HG02840 (cell line): ENCODE measurements at regions not wholly inside any gene's neighbourhood (a gene's known extent, or its start where the extent isn't known, plus 50 kb on each side); places are given as distances from the start of the nearest gene placed in this dataset.
"Not testable (repeated sequence)": the region's sequence is repeated elsewhere in the genome, so short reads cannot be mapped to it uniquely, and the experiment has no call there.

Experiments used
- ATAC-seq: cut with Tn5 transposase; IDR thresholded peaks from one replicate; pipeline ENCODE4 v1.9.1; 2021; ENCODE audit warnings: mild to moderate bottlenecking, moderate library complexity, moderate number of reproducible peaks; ENCODE audit not compliant: unreplicated experiment, low FRiP score

DNA sequence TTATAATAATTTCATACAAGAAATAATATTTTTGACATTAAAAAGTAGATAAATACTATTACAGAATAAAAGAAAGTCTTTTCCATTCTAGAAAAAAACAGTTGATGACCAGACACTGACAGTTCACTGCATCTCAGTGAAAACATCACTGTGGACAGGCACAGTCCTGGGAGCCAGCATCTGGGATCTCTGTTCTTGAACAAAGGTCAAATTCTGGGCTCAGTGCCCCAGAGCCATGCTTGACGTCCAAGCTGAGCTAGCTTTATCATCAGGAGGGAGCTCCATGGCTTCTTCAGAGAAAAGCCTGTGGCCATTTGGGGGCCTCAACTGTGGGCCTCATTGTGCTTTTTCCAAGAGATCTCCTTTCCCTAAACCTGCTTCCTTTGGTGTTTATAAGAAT is 86.1 kb upstream of the SRD5A2 start:
- ATAC-seq: no peak

DNA sequence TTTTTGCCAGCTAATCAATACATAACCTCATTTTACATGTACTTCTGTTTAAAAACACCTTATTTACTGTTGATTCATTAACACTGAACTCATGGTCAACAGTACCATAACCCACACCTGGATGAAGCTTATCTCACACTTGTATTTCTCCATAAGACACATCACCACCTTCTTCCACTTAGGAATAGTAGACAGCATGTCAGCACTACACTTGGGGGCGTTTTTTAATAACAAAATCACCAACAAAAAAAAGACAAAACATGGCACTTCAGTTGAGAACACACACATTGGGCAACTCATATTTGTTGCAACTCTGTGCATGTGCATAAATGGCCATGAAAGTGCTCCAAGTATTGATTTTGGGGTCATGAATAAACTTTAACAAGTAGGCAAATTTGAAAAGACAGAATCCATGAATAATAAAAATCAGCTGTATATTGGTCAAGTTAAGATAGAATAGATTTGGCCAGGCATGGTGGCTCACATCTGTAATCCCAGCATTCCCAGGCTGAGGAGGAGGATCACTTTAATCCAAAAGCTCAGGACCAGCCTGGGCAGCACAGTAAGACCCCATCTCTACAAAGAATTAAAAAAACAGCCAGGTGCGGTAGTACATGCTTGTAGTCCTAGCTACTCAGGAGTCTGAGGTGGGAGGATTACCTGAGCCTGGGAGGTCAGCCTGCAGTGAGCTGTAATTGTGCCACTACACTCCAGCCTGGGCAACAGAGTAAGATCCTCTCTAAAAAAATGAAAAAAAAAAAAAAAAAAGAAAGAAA is 84.4 kb upstream of the SRD5A2 start:
- no peak for ATAC-seq

DNA sequence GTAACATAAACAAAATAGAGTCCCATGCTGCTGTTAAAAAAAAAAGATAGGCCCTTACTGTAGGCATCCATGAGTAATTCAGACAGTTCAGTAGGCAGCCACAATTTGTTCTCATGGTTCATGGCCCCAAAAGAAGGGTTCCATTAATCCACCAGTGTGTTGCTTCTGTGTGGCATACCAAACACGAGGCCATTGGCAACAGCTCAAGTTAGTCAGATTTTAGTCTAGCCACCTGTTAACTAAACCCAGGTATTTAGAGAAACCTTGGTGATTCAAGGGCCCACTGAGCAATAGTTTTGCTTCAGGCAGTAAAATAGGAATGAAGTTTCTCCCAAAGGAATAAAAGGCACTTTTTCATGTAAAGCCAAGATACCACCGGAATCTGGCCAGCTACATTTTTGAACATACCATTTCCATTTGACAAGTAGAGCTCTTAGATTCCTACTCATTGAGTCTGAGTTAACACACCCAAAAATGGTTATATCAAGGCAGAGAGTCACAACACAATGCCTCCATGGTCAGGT is 80.1 kb upstream of the SRD5A2 start:
- ATAC-seq: no peak

- no peak for ATAC-seq
Observed at GRCh38 chr2:31660165-31660564, 79.4 kb upstream of the SRD5A2 start.

GRCh38 chr2:31654241-31654640 is 73.5 kb upstream of the SRD5A2 start:
- ATAC-seq: no peak

- ATAC-seq: no peak
Observed at GRCh38 chr2:31651736-31652135, 71.0 kb upstream of the SRD5A2 start.

- no peak for ATAC-seq
Observed at GRCh38 chr2:31651267-31651666, 70.5 kb upstream of the SRD5A2 start.

GRCh38 chr2:31644551-31644950 is 63.8 kb upstream of the SRD5A2 start:
- ATAC-seq: no peak

DNA sequence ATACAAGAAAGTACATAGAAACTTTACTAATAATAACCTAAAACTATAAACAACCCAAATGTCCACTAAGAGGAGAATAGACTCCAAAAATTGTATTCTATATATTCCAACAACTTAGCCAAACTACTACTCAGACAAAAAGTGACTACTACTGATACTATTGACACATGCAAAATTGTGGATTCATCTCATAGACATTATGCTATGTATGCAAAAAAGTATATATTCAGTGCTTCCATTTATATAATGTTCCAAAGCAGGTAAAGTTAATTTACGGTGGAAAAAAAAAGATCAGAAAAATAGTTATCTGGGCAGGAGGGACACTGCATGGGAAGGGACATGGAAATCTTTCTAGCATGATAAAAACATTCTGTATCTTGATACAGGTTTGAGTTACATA is 62.0 kb upstream of the SRD5A2 start:
- no peak for ATAC-seq

- not testable (repeated sequence) for ATAC-seq
Observed at GRCh38 chr2:31632201-31632600, 51.5 kb upstream of the SRD5A2 start.
